HepG2 (cell line): ENCODE measurements at regions not wholly inside any gene's neighbourhood (a gene's known extent, or its start where the extent isn't known, plus 50 kb on each side); places are given as distances from the start of the nearest gene placed in this dataset.

Experiments used
- ATAC-seq: fragments of 200-7000 bp; cut with Tn5 transposase; 3 replicates; pipeline ENCODE4 v1.9.1; 2020; ENCODE audit warnings: mild to moderate bottlenecking, moderate library complexity
- BruUV-seq: library from RNA; stranded (reverse); fragments of 400-500 nt; replicated peaks from 2 replicates; lab custom pipeline; 2021; lab: Mats Ljungman, UMichigan
- CTCF ChIA-PET: fragments of 300-600 bp; formaldehyde crosslinking; extraction: SDS; loops from one replicate; lab custom pipeline; 2021; ENCODE audit warnings: low total read pairs, inconsistent platforms, low intra/inter-chr PET ratio; lab: Yijun Ruan, JAX
- POLR2A ChIA-PET: fragments of 350-600 bp; sonication (Branson Sonifier 250); formaldehyde crosslinking; loops from one replicate; lab custom pipeline; 2020; ENCODE audit warnings: antibody characterized with exemption, inconsistent platforms; lab: Yijun Ruan, JAX
- DNase-seq: peaks from one replicate; pipeline ENCODE4 v3.0.0-alpha.2; 2015; ENCODE audit warnings: low spot score
- FAIRE-seq: peaks from 3 replicates; lab custom pipeline; 2011; peaks lifted over from hg19 to GRCh38; lab: Jason Lieb, UNC
- H2AFZ ChIP-seq: one replicate; pipeline ENCODE4 v1.6.1; 2011; ENCODE audit warnings: low read length, inconsistent platforms
- H3K27ac ChIP-seq: fragments of 300-600 bp; 3 replicates; pipeline ENCODE4 v1.8.0; 2011; ENCODE audit warnings: mixed run types, mild to moderate bottlenecking, mixed read lengths, low read length, inconsistent platforms; ENCODE audit not compliant: insufficient read depth; ENCODE audit errors: extremely low read length
- H3K27me3 ChIP-seq, 2 experiments: fragments of 200-600 bp in 1 of 2; 2 replicates in 1 of 2; 3 replicates in 1 of 2; pipeline versions ENCODE4 v1.6.0 to v1.8.0; 2011; ENCODE audit warnings: low read length in 2 of 2, mild to moderate bottlenecking in 2 of 2, moderate library complexity in 2 of 2, inconsistent platforms in 1 of 2; ENCODE audit not compliant: insufficient read depth in 2 of 2, control insufficient read depth in 1 of 2
- H3K36me3 ChIP-seq, 2 experiments: fragments of 200-600 bp in 1 of 2; replicated peaks in 1 of 2; 2 replicates in 1 of 2; 3 replicates in 1 of 2; pipeline versions ENCODE4 v1.5.1 to v1.8.0; 2011; ENCODE audit warnings: low read length in 2 of 2, inconsistent platforms in 1 of 2; ENCODE audit not compliant: insufficient read depth in 2 of 2, control insufficient read depth in 1 of 2
- H3K4me1 ChIP-seq: 2 replicates; pipeline ENCODE4 v1.5.1; 2012; ENCODE audit warnings: low read length, inconsistent platforms; ENCODE audit not compliant: insufficient read depth
- H3K4me2 ChIP-seq: 2 replicates; pipeline ENCODE4 v1.6.0; 2011; ENCODE audit warnings: low read depth, low read length, inconsistent platforms
- H3K4me3 ChIP-seq, 3 experiments: fragments of 200-600 bp in 1 of 3; sonication (generic), shearing (Covaris generic) in 1 of 3; replicated peaks in 1 of 3; 2 replicates each; pipeline ENCODE4 v1.5.1; 2011 to 2016; ENCODE audit warnings: low read length in 3 of 3, inconsistent platforms in 2 of 3, low read depth in 2 of 3, mild to moderate bottlenecking in 2 of 3, control low read depth in 1 of 3, mixed read lengths in 1 of 3; ENCODE audit not compliant: insufficient read depth in 1 of 3
- H3K79me2 ChIP-seq: one replicate; pipeline ENCODE4 v1.6.1; 2011; ENCODE audit warnings: low read length, inconsistent platforms; ENCODE audit not compliant: insufficient read depth
- H3K9ac ChIP-seq: 2 replicates; pipeline ENCODE4 v1.6.0; 2011; ENCODE audit warnings: mild to moderate bottlenecking, low read depth, low read length, inconsistent platforms; ENCODE audit not compliant: insufficient read depth
- H3K9me3 ChIP-seq: 2 replicates; pipeline ENCODE4 v1.5.1; 2012; ENCODE audit warnings: mild to moderate bottlenecking, low read length
- H4K20me1 ChIP-seq: 2 replicates; pipeline ENCODE4 v1.6.0; 2011; ENCODE audit warnings: inconsistent platforms, mild to moderate bottlenecking, low read length, moderate library complexity; ENCODE audit not compliant: insufficient read depth
- GABPB1 ChIP-seq: IDR thresholded peaks from 2 replicates; pipeline ENCODE4 v1.6.1; 2016; ENCODE audit warnings: mild to moderate bottlenecking, missing genetic modification reagents, moderate library complexity, missing compliant biosample characterization
- MLLT10 ChIP-seq: sonication (generic); formaldehyde crosslinking; IDR thresholded peaks from 2 replicates; pipeline ENCODE4 v1.4.0; 2020; ENCODE audit warnings: missing genetic modification reagents
- SATB2 ChIP-seq: sonication (generic); formaldehyde crosslinking; IDR thresholded peaks from 2 replicates; pipeline ENCODE4 v1.5.0; 2020; ENCODE audit warnings: missing genetic modification reagents
- TSC22D2 ChIP-seq: sonication (generic); formaldehyde crosslinking; IDR thresholded peaks from 2 replicates; pipeline ENCODE4 v1.5.1; 2020; ENCODE audit warnings: missing genetic modification reagents, mild to moderate bottlenecking, borderline replicate concordance
- ZNF562 ChIP-seq: sonication (generic); formaldehyde crosslinking; IDR thresholded peaks from 2 replicates; pipeline ENCODE4 v1.8.0; 2022; ENCODE audit warnings: missing genetic modification reagents, borderline replicate concordance
- ZSCAN22 ChIP-seq: sonication (generic); formaldehyde crosslinking; IDR thresholded peaks from 2 replicates; pipeline ENCODE4 v1.4.0; 2020; ENCODE audit warnings: mild to moderate bottlenecking, missing genetic modification reagents
- WGBS: methylation state at CpG from one replicate; pipeline ENCODE4 v1.1.6; 2017; ENCODE audit warnings: low lambda C conversion rate; 5-methylcytosine and 5-hydroxymethylcytosine counted together
- in situ Hi-C: cut with HindIII; loops from 2 replicates; pipeline ENCODE4 v1.10.0; 2017; ENCODE audit warnings: low pct_unique_long_range_greater_than_20kb; ENCODE audit not compliant: extremely low pct_ligation_motif_present
- intact Hi-C: fragments of 100-400 bp; cut with micrococcal nuclease; formaldehyde crosslinking; loops from one replicate; pipeline ENCODE4 v1.10.0; 2022; ENCODE audit not compliant: unreplicated experiment
- TF ChIP-seq, protein P1 (sequence below): sonication (generic); formaldehyde crosslinking; IDR thresholded peaks from 2 replicates; pipeline ENCODE4 v1.4.0; 2020; ENCODE audit warnings: missing genetic modification reagents, mild to moderate bottlenecking, borderline replicate concordance

DNA sequence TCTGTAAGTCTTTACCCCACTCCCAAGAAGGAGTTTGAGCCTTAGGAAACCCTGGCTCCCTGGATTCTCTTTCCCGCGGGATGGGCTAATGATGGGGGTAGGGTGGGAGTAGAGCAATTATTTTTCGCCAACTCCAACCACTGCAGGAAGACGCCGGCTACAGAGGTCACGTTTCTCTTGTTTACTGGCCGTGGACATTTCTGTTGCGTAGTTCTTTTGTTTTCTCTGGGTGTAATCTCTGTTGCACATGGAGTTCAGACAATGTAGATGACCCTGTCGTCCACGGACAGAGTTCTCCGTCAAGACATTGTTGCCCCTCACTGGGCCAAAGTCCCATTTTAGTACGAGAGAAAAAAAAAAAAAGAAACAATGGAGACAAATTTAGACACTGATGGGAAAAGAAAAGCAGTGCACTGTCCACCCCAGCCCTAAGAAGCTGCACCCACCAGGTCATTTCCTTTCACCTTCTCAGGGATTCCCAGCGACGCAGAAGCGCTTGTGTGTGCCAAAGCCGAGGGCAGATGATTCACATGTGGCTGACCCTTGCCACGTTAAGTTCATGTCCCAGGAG is 133.9 kb upstream of the ARGLU1 start:
- Histone ChIP-seq H3K27ac (no peak overlapping the region), H3K36me3 (no peaks in the 10 kb centered on the region), H3K79me2 (no peaks in the 10 kb centered on the region), H3K9me3 (no peaks in the 10 kb centered on the region), H4K20me1 (no peaks in the 10 kb centered on the region), H3K4me3 (no peak overlapping the region), H3K4me2 (no peak overlapping the region), H3K27me3 (no peaks in the 10 kb centered on the region; a peak in 1 of 5 replicates), H3K4me1 (no peaks in the 10 kb centered on the region), H3K9ac (no peak overlapping the region), H2AFZ (no peak overlapping the region)
- ChIA-PET POLR2A (no interaction called here), CTCF (no interaction called here)
- FAIRE-seq (no peak), ATAC-seq (no peak), DNase-seq (no peak)
- TF ChIP-seq, protein P1, sequence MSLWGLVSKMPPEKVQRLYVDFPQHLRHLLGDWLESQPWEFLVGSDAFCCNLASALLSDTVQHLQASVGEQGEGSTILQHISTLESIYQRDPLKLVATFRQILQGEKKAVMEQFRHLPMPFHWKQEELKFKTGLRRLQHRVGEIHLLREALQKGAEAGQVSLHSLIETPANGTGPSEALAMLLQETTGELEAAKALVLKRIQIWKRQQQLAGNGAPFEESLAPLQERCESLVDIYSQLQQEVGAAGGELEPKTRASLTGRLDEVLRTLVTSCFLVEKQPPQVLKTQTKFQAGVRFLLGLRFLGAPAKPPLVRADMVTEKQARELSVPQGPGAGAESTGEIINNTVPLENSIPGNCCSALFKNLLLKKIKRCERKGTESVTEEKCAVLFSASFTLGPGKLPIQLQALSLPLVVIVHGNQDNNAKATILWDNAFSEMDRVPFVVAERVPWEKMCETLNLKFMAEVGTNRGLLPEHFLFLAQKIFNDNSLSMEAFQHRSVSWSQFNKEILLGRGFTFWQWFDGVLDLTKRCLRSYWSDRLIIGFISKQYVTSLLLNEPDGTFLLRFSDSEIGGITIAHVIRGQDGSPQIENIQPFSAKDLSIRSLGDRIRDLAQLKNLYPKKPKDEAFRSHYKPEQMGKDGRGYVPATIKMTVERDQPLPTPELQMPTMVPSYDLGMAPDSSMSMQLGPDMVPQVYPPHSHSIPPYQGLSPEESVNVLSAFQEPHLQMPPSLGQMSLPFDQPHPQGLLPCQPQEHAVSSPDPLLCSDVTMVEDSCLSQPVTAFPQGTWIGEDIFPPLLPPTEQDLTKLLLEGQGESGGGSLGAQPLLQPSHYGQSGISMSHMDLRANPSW: no peak
- TF ChIP-seq GABPB1 (CRISPR knock-in tag): no peak
- TF ChIP-seq ZSCAN22: no peak
- no peak for TF ChIP-seq TSC22D2 (CRISPR knock-in tag)
- TF ChIP-seq SATB2 (CRISPR knock-in tag): no peak
- no peak for TF ChIP-seq ZNF562 (CRISPR knock-in tag)
- no peak for TF ChIP-seq MLLT10 (CRISPR knock-in tag)
- intact Hi-C loops: no loop called here
- in situ Hi-C loops: no loop called here
- 40% methylated on average over 17 of the region's 17 CpGs for WGBS
- BruUV-seq: no TSS peak
